ENCODE measurements at regions not wholly inside any gene's neighbourhood (a gene's known extent, or its start where the extent isn't known, plus 50 kb on each side); places are given as distances from the start of the nearest gene placed in this dataset.

DNA sequence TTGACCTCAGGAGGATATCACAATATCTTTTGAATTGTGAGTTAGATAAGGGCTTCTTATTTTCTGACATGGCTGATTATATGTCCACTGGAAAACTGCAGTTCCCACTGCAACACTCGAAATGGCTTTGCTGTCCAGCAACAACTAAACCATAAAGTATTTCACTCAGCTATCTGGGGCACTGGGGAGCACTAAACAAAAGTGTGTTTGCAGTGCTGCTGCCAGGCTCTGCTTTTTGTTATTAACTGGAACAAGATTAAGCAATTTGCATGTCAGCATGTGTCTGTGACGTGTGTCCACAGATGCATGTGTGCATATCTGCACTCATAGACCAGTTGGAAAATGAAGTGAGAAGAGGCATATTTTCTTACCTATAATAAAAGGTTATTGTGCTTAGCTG is 107.8 kb upstream of the CCN2 start:
- no peak overlapping the region for H2AFZ ChIP-seq (ENCODE audit: low read length)

DNA sequence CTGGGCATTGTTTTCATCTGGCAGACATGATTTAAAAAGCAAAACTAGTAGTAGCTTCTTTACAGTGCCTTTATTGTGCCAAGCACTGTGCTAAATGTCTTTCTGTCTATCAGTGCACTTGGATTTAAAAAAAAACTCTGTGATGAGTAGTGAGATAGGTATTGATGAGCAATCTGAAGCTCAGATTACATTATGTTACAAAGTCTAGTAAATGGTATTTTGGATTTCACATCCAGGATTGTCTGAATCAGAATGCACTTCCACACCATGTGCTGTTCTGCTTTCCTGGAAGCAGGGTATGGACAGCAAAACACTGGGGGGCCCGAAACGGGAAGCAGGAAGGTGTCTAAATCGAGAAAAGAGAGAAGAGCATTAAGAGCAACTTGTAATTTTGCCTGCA is 103.4 kb upstream of the CCN2 start:
- Histone ChIP-seq H3K27ac (ENCODE audit: low read length) (no peak overlapping the region), H3K79me2 (ENCODE audit: low read length) (no peaks in the 10 kb centered on the region), H3K4me1 (ENCODE audit: low read length) (0 out of 2 replicates have a peak, but pooled peaks cover 19% of the 10 kb centered on the region), H3K4me2 (ENCODE audit: low read depth, low read length) (no peak overlapping the region), H3K27me3 (replicated peaks; ENCODE audit: insufficient read depth, low read length) (no peaks in the 10 kb centered on the region), H3K4me3 (ENCODE audit: low read length) (no peak overlapping the region), H3K36me3 (replicated peaks; ENCODE audit: insufficient read depth, low read length) (no peaks in the 10 kb centered on the region), H3K9me3 (replicated peaks; ENCODE audit: insufficient read depth, low read length) (no peaks in the 10 kb centered on the region), H4K20me1 (ENCODE audit: insufficient read depth, low read length) (no peaks in the 10 kb centered on the region), H3K9ac (ENCODE audit: low read length) (no peak overlapping the region), H3F3A (ENCODE audit: insufficient read depth, low read length) (no peaks in the 10 kb centered on the region; the same call in 1 of the 2 replicates), H3K9me2 (replicated peaks; ENCODE audit: insufficient read depth, low read length) (no peaks in the 10 kb centered on the region), H2AFZ (ENCODE audit: low read length) (no peak overlapping the region)
- TF ChIP-seq CTCF (IDR thresholded peaks at IDR 0.05; ENCODE audit: low read length): no peak
- no peak for TF ChIP-seq EZH2phosphoT487 (IDR thresholded peaks at IDR 0.05; ENCODE audit: low read length)
- TF ChIP-seq EZH2 (optimal IDR thresholded peaks at IDR 0.05; ENCODE audit: low read depth, low read length): no peak
- DNase-seq: no peak

More for the DNA sequence above, 107.8 kb upstream of the CCN2 start:
- H3K4me1 ChIP-seq (ENCODE audit: low read length): 0 out of 2 replicates have a peak, but pooled peaks cover 19% of the 10 kb centered on the region
- H3K27me3 ChIP-seq (replicated peaks; ENCODE audit: insufficient read depth, low read length): no peaks in the 10 kb centered on the region
- TF ChIP-seq CTCF (IDR thresholded peaks at IDR 0.05; ENCODE audit: low read length): no peak
- no peak overlapping the region for H3K27ac ChIP-seq (ENCODE audit: low read length)
- H3K36me3 ChIP-seq (replicated peaks; ENCODE audit: insufficient read depth, low read length): no peaks in the 10 kb centered on the region
- no peak overlapping the region for H3K4me2 ChIP-seq (ENCODE audit: low read depth, low read length)
- no peaks in the 10 kb centered on the region for H3K9me2 ChIP-seq (replicated peaks; ENCODE audit: insufficient read depth, low read length)
- H3F3A ChIP-seq (ENCODE audit: insufficient read depth, low read length): no peaks in the 10 kb centered on the region; the same call in 1 of the 2 replicates
- no peaks in the 10 kb centered on the region for H3K79me2 ChIP-seq (ENCODE audit: low read length)
- no peak for DNase-seq
- H4K20me1 ChIP-seq (ENCODE audit: insufficient read depth, low read length): no peaks in the 10 kb centered on the region
- H3K9me3 ChIP-seq (replicated peaks; ENCODE audit: insufficient read depth, low read length): no peaks in the 10 kb centered on the region
- H3K4me3 ChIP-seq (ENCODE audit: low read length): no peak overlapping the region
- no peak overlapping the region for H3K9ac ChIP-seq (ENCODE audit: low read length)

DNA sequence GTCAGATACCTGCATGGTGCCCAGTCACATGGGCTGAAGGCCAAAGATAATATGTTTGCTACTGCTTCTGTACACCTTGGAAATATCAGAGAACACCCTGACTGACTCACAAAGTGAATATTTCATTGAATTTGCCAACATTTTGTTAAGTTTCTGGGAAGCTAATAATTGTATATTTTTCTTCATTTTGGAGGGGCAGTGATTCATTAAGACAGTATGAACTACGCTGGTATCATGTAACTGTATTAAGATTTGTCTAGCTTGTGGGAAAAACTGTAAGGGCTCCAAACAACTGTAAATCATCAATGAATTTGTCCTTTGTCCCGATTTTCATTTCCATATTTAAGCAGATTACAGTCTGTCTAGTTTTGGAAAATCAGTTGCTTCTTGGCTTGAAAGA is 102.3 kb upstream of the CCN2 start:
- H2AFZ ChIP-seq (ENCODE audit: low read length): no peak overlapping the region
- H3K4me3 ChIP-seq (ENCODE audit: low read length): no peak overlapping the region
- no peaks in the 10 kb centered on the region for H3K27me3 ChIP-seq (replicated peaks; ENCODE audit: insufficient read depth, low read length)
- H3K27ac ChIP-seq (ENCODE audit: low read length): no peak overlapping the region
- no peaks in the 10 kb centered on the region for H3K9me2 ChIP-seq (replicated peaks; ENCODE audit: insufficient read depth, low read length)
- no peaks in the 10 kb centered on the region for H3K9me3 ChIP-seq (replicated peaks; ENCODE audit: insufficient read depth, low read length)
- H3K9ac ChIP-seq (ENCODE audit: low read length): no peak overlapping the region
- no peaks in the 10 kb centered on the region for H3K36me3 ChIP-seq (replicated peaks; ENCODE audit: insufficient read depth, low read length)
- no peak overlapping the region for H3K4me2 ChIP-seq (ENCODE audit: low read depth, low read length)
- H3K4me1 ChIP-seq (ENCODE audit: low read length): 0 out of 2 replicates have a peak, but pooled peaks cover 12% of the 10 kb centered on the region
- TF ChIP-seq EZH2phosphoT487 (IDR thresholded peaks at IDR 0.05; ENCODE audit: low read length) (no peak), EZH2 (optimal IDR thresholded peaks at IDR 0.05; ENCODE audit: low read depth, low read length) (no peak), CTCF (IDR thresholded peaks at IDR 0.05; ENCODE audit: low read length) (no peak)
- H3K79me2 ChIP-seq (ENCODE audit: low read length): no peaks in the 10 kb centered on the region
- H3F3A ChIP-seq (ENCODE audit: insufficient read depth, low read length): no peaks in the 10 kb centered on the region; the same call in 1 of the 2 replicates
- DNase-seq: no peak
- no peaks in the 10 kb centered on the region for H4K20me1 ChIP-seq (ENCODE audit: insufficient read depth, low read length)

Data from MM.1S (cell line).